ENCODE measurements at regions not wholly inside any gene's neighbourhood (a gene's known extent, or its start where the extent isn't known, plus 50 kb on each side); places are given as distances from the start of the nearest gene placed in this dataset.

DNA sequence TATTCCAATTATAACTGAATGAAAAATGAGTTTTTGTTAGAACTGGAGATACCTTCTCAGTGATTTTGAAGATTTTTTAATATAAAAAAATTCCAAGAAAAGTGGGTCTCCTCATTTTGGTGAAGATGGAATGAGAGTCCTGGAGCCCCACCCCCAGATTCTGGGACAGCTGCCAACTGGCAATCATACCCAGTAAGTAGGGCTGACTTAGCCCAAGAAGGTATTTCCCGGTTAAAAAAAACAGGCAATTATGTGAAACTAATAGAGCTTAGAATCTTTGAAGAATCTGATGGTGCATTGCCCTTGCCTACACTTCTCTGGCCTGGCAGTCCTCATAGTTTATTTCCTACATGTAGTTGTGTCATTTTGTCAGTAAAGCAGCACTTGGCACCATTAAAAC lies 52.8 kb upstream of the VWDE start:
- TF ChIP-seq, protein P1, sequence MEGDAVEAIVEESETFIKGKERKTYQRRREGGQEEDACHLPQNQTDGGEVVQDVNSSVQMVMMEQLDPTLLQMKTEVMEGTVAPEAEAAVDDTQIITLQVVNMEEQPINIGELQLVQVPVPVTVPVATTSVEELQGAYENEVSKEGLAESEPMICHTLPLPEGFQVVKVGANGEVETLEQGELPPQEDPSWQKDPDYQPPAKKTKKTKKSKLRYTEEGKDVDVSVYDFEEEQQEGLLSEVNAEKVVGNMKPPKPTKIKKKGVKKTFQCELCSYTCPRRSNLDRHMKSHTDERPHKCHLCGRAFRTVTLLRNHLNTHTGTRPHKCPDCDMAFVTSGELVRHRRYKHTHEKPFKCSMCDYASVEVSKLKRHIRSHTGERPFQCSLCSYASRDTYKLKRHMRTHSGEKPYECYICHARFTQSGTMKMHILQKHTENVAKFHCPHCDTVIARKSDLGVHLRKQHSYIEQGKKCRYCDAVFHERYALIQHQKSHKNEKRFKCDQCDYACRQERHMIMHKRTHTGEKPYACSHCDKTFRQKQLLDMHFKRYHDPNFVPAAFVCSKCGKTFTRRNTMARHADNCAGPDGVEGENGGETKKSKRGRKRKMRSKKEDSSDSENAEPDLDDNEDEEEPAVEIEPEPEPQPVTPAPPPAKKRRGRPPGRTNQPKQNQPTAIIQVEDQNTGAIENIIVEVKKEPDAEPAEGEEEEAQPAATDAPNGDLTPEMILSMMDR (IDR thresholded peaks at IDR 0.05; ENCODE audit: control insufficient read depth, extremely low read depth, insufficient read depth), result no peak
- no peak for DNase-seq (ENCODE audit: low read depth)
- H3K4me3 ChIP-seq (ENCODE audit: low read depth, low read length), result no peak overlapping the region

DNA sequence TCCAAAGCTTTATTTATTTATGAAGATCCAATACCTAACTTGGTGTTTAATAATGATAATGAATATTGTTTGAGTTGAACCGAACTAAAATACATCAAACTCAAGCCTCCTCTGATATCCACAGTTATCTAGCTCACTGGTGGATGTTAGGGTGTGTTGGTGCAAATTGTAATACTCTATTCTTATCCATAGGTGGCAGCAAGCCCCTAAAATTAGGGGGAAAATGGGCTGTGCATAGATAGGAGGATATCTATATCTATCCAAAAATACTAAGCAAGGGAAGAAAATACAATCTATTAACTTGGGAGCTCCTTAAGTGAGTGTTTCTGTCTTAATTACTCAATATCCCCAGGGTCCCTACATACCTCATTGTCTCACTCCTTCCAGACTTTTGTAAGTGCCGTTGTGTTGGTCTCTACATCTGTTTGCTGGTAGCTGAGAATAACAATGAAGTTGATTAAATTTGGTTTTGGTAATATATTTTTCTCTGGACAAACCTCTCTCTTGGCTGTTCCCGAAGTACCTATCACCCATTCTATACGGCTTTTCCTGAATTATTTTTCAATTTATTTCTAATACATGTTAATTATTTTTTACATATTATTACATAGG lies 55.0 kb upstream of the VWDE start:
- no peak overlapping the region for H3K4me3 ChIP-seq (ENCODE audit: low read depth, low read length)
- TF ChIP-seq, protein P1 (IDR thresholded peaks at IDR 0.05; ENCODE audit: control insufficient read depth, extremely low read depth, insufficient read depth), result peak; percentile 82
- DNase-seq (ENCODE audit: low read depth), result no peak

DNA sequence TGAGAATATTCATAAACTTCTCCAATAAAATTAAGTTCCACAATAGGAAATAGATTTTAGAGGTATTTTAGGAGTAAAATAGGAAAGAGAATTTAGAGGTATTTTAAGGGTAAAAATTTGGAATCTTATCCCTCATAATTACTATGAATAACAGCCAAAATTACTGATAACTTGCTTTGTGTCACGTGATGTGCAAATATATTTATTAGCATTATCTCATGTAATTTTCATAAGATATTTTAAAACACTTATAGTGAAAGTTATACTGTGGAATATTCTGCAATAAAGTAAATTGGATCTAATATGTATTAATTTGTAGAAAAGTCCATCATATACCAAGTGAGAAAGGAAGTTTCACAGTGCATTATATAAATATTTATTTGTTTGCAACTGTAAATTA lies 64.2 kb upstream of the VWDE start:
- TF ChIP-seq, protein P1 (IDR thresholded peaks at IDR 0.05; ENCODE audit: control insufficient read depth, extremely low read depth, insufficient read depth), result no peak
- H3K4me3 ChIP-seq (ENCODE audit: low read depth, low read length), result no peak overlapping the region
- DNase-seq (ENCODE audit: low read depth), result no peak

DNA sequence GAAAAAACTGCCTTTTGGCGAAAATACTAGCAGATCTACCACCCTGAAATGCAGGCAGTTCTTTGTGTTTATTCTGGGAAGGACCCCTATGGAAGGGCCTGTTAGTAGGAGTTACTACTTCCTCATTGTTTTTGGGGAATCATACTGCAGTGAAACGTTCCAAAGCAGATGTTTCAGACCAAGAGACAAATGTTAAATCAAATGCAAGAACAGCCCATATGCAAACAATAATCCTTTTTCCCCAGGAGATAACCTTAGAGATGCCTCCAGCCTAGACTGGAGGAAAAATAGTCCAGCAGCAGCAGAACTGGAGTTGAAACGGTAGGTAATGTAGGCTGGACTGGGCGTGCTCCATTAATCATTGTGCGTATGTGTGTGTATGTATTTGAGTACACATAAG lies 65.9 kb upstream of the VWDE start:
- TF ChIP-seq, protein P1 (IDR thresholded peaks at IDR 0.05; ENCODE audit: control insufficient read depth, extremely low read depth, insufficient read depth), result no peak
- no peak overlapping the region for H3K4me3 ChIP-seq (ENCODE audit: low read depth, low read length)
- no peak for DNase-seq (ENCODE audit: low read depth)

DNA sequence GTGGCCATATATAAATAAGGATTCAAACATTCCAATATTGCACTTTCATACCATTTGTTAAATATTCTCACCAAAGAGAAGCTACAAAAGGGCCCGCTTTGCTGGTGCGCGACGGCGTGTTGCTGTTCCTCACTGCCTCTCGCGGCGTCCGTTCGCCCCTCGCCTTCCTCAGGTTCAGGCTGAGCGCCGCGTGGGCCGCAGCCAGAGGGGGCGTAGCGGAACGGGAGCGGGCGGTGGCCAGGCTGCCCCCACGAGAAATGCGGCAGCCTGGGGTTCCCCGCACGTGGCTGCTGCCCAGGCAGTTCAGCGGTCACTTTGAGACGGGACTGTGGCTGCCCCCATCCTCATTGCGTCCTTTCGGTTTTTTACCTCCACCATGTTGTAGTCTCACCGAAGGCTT lies 67.3 kb upstream of the VWDE start:
- no peak for DNase-seq (ENCODE audit: low read depth)
- TF ChIP-seq, protein P1 (IDR thresholded peaks at IDR 0.05; ENCODE audit: control insufficient read depth, extremely low read depth, insufficient read depth), result no peak
- no peak overlapping the region for H3K4me3 ChIP-seq (ENCODE audit: low read depth, low read length)

DNA sequence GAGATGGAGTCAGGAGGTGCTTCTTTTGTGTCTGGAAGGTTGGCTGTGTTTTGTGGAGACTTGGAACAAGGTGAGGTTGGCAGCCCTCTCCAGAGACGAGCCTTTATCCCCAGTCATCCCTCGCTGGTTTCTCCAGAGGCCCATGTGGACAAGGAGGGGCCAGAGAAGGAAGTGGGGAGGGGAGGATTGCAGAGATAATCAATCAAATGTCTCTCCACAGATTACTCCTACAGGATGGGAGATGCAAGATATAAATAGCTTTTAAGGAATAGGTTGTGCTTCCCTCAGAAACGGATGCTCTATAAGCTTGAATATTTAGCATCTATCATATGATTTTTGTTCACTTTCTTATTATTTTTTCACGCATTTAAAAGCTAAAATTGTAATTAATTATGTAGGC lies 70.4 kb upstream of the VWDE start:
- TF ChIP-seq, protein P1 (IDR thresholded peaks at IDR 0.05; ENCODE audit: control insufficient read depth, extremely low read depth, insufficient read depth), result no peak
- H3K4me3 ChIP-seq (ENCODE audit: low read depth, low read length), result no peak overlapping the region
- DNase-seq (ENCODE audit: low read depth), result no peak

DNA sequence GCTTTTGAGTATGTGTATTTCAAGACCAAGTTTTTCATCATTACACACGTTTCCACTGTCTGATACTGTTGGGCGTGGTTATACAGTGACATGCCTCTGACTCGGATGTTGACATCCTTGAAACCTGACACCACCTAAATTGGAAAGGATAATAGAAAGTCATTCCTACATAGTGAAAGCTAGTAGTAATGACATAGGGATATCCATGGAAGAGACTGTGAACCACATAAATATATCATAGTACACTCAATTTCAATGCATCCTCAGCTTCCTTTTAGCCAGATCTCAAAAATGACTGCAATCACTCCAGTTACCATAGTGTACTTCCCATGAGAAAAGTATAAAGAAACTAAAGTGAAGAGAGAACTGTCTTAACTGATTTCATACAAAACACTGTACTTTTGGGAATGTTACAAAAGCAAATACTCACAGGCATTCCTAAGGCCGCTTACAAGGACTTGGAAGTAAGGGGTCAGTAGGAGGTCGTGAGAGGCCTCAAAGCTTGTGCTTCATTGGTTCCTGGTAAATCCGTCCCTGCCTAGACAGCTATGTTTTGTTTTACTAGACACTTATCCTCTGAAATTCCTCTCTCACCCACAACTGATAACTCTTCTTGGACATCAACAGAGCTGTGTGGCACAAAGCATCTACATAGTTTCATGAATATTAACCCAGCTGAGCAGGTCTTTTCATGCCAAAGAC lies 71.8 kb upstream of the VWDE start:
- TF ChIP-seq, protein P1 (IDR thresholded peaks at IDR 0.05; ENCODE audit: control insufficient read depth, extremely low read depth, insufficient read depth), result no peak
- no peak for DNase-seq (ENCODE audit: low read depth)
- no peak overlapping the region for H3K4me3 ChIP-seq (ENCODE audit: low read depth, low read length)
